DND-41 (cell line): ENCODE measurements at regions not wholly inside any gene's neighbourhood (a gene's known extent, or its start where the extent isn't known, plus 50 kb on each side); places are given as distances from the start of the nearest gene placed in this dataset.

Experiments
- ATAC-seq: fragments of 200-7000 bp; cut with Tn5 transposase; 3 replicates; pipeline ENCODE4 v1.9.1; 2021; ENCODE audit warnings: low read depth; ENCODE audit not compliant: insufficient read depth
- DNase-seq: peaks from one replicate; pipeline ENCODE4 v3.0.0-alpha.2; 2020
- H2AFZ ChIP-seq: 2 replicates; pipeline ENCODE4 v1.6.0; 2012; ENCODE audit warnings: low read depth, low read length
- H3K27ac ChIP-seq: 2 replicates; pipeline ENCODE4 v1.5.1; 2012; ENCODE audit warnings: low read length, inconsistent platforms
- H3K27me3 ChIP-seq: fragments of 200-600 bp; sonication (generic); 2 replicates; pipeline ENCODE4 v1.6.0; 2012; ENCODE audit warnings: low read length, mild to moderate bottlenecking, inconsistent platforms; ENCODE audit not compliant: insufficient read depth, poor library complexity
- H3K36me3 ChIP-seq: 2 replicates; pipeline ENCODE4 v1.5.1; 2012; ENCODE audit warnings: low read length, inconsistent platforms; ENCODE audit not compliant: insufficient read depth
- H3K4me1 ChIP-seq: 2 replicates; pipeline ENCODE4 v1.5.1; 2012; ENCODE audit warnings: mild to moderate bottlenecking, low read length; ENCODE audit not compliant: insufficient read depth
- H3K4me2 ChIP-seq: 2 replicates; pipeline ENCODE4 v1.6.0; 2012; ENCODE audit warnings: mild to moderate bottlenecking, moderate library complexity, low read length, inconsistent platforms; ENCODE audit not compliant: insufficient read depth
- H3K4me3 ChIP-seq, 2 experiments: fragments of 200-600 bp in 1 of 2; shearing (Covaris generic) in 1 of 2; 2 replicates each; pipeline ENCODE4 v1.5.1; 2012 to 2016; ENCODE audit warnings: inconsistent platforms in 2 of 2, low read length in 2 of 2, mild to moderate bottlenecking in 2 of 2, low read depth in 1 of 2, moderate library complexity in 1 of 2
- H3K79me2 ChIP-seq: 2 replicates; pipeline ENCODE4 v1.6.0; 2012; ENCODE audit warnings: low read length, inconsistent platforms; ENCODE audit not compliant: insufficient read depth
- H3K9ac ChIP-seq: 2 replicates; pipeline ENCODE4 v1.6.0; 2012; ENCODE audit warnings: low read depth, mild to moderate bottlenecking, inconsistent platforms, low read length, moderate library complexity
- H3K9me3 ChIP-seq: 2 replicates; pipeline ENCODE4 v1.5.1; 2012; ENCODE audit warnings: low read length, moderate library complexity, mild to moderate bottlenecking, inconsistent platforms; ENCODE audit not compliant: insufficient read depth, severe bottlenecking
- H4K20me1 ChIP-seq: 2 replicates; pipeline ENCODE4 v1.6.0; 2012; ENCODE audit warnings: low read length; ENCODE audit not compliant: insufficient read depth
- EZH2 ChIP-seq: IDR thresholded peaks from 3 replicates; pipeline ENCODE4 v1.6.1; 2012; ENCODE audit warnings: borderline replicate concordance, low read depth, mild to moderate bottlenecking, moderate library complexity, low read length, inconsistent platforms; ENCODE audit not compliant: severe bottlenecking
- TF ChIP-seq, protein P1 (sequence below): IDR thresholded peaks from 2 replicates; pipeline ENCODE4 v1.5.1; 2012; ENCODE audit warnings: borderline replicate concordance, low read length, moderate library complexity, mild to moderate bottlenecking; ENCODE audit not compliant: poor library complexity, severe bottlenecking; ENCODE audit errors: extremely low read depth

GRCh38 chr17:6261466-6261865 lies 173.5 kb downstream of the AIPL1 start:
- Histone ChIP-seq H2AFZ (no peak overlapping the region), H3K27ac (no peak overlapping the region), H3K4me3 (no peak overlapping the region), H3K9ac (no peak overlapping the region), H3K4me1 (no peaks in the 10 kb centered on the region), H3K4me2 (no peak overlapping the region), H3K36me3 (no peaks in the 10 kb centered on the region), H3K9me3 (no peaks in the 10 kb centered on the region), H3K79me2 (no peaks in the 10 kb centered on the region), H4K20me1 (no peaks in the 10 kb centered on the region), H3K27me3 (no peaks in the 10 kb centered on the region)
- TF ChIP-seq, protein P1, sequence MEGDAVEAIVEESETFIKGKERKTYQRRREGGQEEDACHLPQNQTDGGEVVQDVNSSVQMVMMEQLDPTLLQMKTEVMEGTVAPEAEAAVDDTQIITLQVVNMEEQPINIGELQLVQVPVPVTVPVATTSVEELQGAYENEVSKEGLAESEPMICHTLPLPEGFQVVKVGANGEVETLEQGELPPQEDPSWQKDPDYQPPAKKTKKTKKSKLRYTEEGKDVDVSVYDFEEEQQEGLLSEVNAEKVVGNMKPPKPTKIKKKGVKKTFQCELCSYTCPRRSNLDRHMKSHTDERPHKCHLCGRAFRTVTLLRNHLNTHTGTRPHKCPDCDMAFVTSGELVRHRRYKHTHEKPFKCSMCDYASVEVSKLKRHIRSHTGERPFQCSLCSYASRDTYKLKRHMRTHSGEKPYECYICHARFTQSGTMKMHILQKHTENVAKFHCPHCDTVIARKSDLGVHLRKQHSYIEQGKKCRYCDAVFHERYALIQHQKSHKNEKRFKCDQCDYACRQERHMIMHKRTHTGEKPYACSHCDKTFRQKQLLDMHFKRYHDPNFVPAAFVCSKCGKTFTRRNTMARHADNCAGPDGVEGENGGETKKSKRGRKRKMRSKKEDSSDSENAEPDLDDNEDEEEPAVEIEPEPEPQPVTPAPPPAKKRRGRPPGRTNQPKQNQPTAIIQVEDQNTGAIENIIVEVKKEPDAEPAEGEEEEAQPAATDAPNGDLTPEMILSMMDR = no peak
- no peak for TF ChIP-seq EZH2
- ATAC-seq (no peak), DNase-seq (no peak)

GRCh38 chr17:6259899-6260298 lies 175.0 kb downstream of the AIPL1 start:
- H3K4me2 ChIP-seq = no peak overlapping the region
- H3K9ac ChIP-seq = no peak overlapping the region
- H3K79me2 ChIP-seq = no peaks in the 10 kb centered on the region
- H3K9me3 ChIP-seq = no peaks in the 10 kb centered on the region
- no peak overlapping the region for H3K4me3 ChIP-seq
- H2AFZ ChIP-seq = no peak overlapping the region
- DNase-seq (no peak), ATAC-seq (no peak)
- H3K27me3 ChIP-seq = no peaks in the 10 kb centered on the region
- H3K27ac ChIP-seq = no peak overlapping the region
- H3K4me1 ChIP-seq = no peaks in the 10 kb centered on the region
- TF ChIP-seq, protein P1 = no peak
- TF ChIP-seq EZH2 = no peak
- no peaks in the 10 kb centered on the region for H4K20me1 ChIP-seq
- no peaks in the 10 kb centered on the region for H3K36me3 ChIP-seq

DNA sequence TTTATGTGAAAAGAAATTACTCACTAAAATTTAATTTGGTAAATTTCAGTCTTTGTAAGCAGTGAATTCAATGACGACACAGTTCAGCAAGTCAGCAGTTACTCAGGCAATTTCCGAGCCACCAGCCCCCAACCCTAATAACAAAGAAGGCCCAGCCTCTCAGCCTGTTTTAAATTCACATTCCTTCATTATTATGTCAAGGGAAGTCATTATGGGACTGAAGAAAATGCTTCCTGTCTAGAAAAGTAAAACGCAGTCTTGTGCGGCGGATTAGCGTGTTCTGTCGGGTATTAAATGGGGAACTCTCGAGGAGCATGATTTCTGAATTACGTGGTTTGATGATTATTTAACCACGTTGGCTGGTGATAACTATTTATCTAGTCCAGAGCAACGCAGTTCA lies 177.6 kb downstream of the AIPL1 start:
- no peaks in the 10 kb centered on the region for H3K9me3 ChIP-seq
- H2AFZ ChIP-seq = no peak overlapping the region
- no peaks in the 10 kb centered on the region for H3K4me1 ChIP-seq
- no peak overlapping the region for H3K27ac ChIP-seq
- H3K9ac ChIP-seq = no peak overlapping the region
- H3K4me2 ChIP-seq = no peak overlapping the region
- H3K79me2 ChIP-seq = no peaks in the 10 kb centered on the region
- no peak overlapping the region for H3K4me3 ChIP-seq
- no peaks in the 10 kb centered on the region for H3K27me3 ChIP-seq
- H3K36me3 ChIP-seq = no peaks in the 10 kb centered on the region
- no peak for ATAC-seq
- no peak for DNase-seq
- no peaks in the 10 kb centered on the region for H4K20me1 ChIP-seq
- TF ChIP-seq EZH2 = no peak
- TF ChIP-seq, protein P1 = no peak

DNA sequence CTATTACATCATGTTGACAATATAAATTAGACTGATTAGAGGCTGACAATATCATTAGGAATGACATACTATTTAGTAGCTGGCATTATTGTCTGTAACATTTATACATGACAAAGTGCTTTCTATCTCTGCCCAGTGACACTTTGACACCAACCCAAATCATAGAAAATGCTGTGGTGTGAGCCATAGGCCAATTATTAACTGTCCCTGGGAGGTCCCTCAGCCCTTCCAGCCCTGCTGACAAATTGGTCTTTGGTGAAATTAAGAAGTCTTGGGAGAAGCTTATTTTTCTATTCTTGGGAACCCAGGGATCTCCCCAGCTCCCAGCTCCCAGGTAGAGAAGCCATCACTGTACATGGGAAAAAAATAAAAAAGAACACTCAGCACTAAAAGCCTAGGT lies 179.6 kb downstream of the AIPL1 start:
- H3K9ac ChIP-seq = no peak overlapping the region
- H3K79me2 ChIP-seq = no peaks in the 10 kb centered on the region
- H3K4me1 ChIP-seq = no peaks in the 10 kb centered on the region
- H3K4me3 ChIP-seq = no peak overlapping the region
- H3K4me2 ChIP-seq = no peak overlapping the region
- H3K36me3 ChIP-seq = no peaks in the 10 kb centered on the region
- H3K9me3 ChIP-seq = no peaks in the 10 kb centered on the region
- DNase-seq (no peak), ATAC-seq (no peak)
- H2AFZ ChIP-seq = no peak overlapping the region
- no peaks in the 10 kb centered on the region for H4K20me1 ChIP-seq
- H3K27me3 ChIP-seq = no peaks in the 10 kb centered on the region
- TF ChIP-seq EZH2 = no peak
- TF ChIP-seq, protein P1 = no peak
- no peak overlapping the region for H3K27ac ChIP-seq
